ENCODE measurements at regions not wholly inside any gene's neighbourhood (a gene's known extent, or its start where the extent isn't known, plus 50 kb on each side); places are given as distances from the start of the nearest gene placed in this dataset.

DNA sequence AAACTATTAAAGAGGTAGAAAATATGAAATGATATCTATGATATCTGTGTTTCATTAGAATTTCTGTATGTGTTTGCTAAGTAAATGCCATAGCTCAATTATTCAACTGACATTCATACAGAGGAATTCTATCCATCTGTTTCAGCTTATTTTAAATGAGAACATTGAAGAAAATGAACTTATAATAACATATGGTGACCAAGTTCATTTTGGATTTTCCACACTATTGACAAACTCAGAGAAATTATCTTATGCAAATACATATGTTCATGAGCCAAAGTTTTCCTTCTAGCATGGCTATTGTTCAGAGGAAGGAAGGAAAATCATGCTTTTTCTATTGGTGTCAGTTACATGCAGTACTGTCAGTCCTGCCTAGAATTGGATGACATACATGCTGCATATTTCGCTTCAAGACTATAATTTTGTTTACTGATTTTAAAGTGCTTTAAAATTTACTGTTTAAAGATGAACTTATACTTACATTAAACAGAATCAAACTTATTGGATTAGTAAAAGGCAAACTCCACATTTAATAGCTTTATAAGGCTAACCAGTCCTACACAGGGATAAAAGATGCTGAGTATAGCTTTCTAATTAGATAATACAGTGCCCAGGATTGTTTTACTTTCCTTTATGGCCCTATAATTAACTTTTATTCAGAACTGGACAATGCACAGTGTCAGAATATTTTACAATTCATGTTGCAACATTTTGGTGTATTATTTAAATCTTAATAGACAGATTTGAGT, 646.2 kb downstream of the TRAM1L1 start:
- Histone ChIP-seq H3K36me3 (ENCODE audit: insufficient read depth, low read length) (no peaks in the 10 kb centered on the region), H3K27ac (ENCODE audit: low read depth, low read length) (no peak overlapping the region), H3K9me3 (ENCODE audit: low read length) (no peaks in the 10 kb centered on the region), H3K4me1 (ENCODE audit: insufficient read depth, low read length) (no peaks in the 10 kb centered on the region), H3K27me3 (ENCODE audit: insufficient read depth, low read length, poor library complexity, severe bottlenecking) (no peaks in the 10 kb centered on the region), H3K4me3 (ENCODE audit: low read length) (no peak overlapping the region)
- Mint-ChIP-seq H3K36me3 (no peaks in the 10 kb centered on the region), H3K4me3 (no peak overlapping the region), H3K27me3 (no peaks in the 10 kb centered on the region), H3K27ac (no peak overlapping the region), H3K9me3 (peaks cover 0 to 5% (median 2%) of the 10 kb centered on the region in 5 donors), H3K4me1 (no peaks in the 10 kb centered on the region)
- ChIA-PET POLR2A (no interaction called here), CTCF (no interaction called here)
- DNase-seq = no peak

DNA sequence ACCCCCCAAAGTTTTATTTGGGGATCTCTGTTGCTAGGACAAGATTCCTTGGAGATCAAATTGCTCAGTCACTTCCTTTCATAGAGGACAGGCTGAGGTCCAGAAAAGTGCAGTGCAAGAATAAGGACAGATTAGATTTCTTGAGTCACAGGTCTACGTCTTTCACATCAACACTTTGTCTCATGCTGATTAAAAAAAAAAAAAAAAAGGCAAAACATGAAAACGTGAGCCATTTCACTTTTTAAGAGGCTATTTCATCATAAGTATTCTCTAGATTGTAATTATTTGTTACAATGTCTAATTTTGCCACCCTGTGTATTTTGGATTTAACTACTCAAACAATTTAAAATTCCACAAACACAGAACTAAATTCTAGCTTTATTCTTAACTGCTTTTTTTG, 647.0 kb downstream of the TRAM1L1 start:
- Histone ChIP-seq H3K27me3 (ENCODE audit: insufficient read depth, low read length, poor library complexity, severe bottlenecking) (no peaks in the 10 kb centered on the region), H3K4me1 (ENCODE audit: insufficient read depth, low read length) (no peaks in the 10 kb centered on the region), H3K4me3 (ENCODE audit: low read length) (no peak overlapping the region), H3K9me3 (ENCODE audit: low read length) (no peaks in the 10 kb centered on the region), H3K36me3 (ENCODE audit: insufficient read depth, low read length) (no peaks in the 10 kb centered on the region), H3K27ac (ENCODE audit: low read depth, low read length) (no peak overlapping the region)
- Mint-ChIP-seq H3K4me3 (no peak overlapping the region), H3K9me3 (peaks cover 0 to 6% (median 2%) of the 10 kb centered on the region in 5 donors), H3K36me3 (no peaks in the 10 kb centered on the region), H3K27me3 (no peaks in the 10 kb centered on the region), H3K4me1 (no peaks in the 10 kb centered on the region), H3K27ac (no peak overlapping the region)
- no peak for DNase-seq
- CTCF ChIA-PET = no interaction called here
- POLR2A ChIA-PET = no interaction called here

GRCh38 chr4:116427666-116428065, 657.7 kb downstream of the TRAM1L1 start:
- no peak overlapping the region for H3K4me3 ChIP-seq (ENCODE audit: low read length)
- Mint-ChIP-seq H3K36me3 (no peaks in the 10 kb centered on the region), H3K9me3 (peaks cover 7 to 22% (median 18%) of the 10 kb centered on the region in 5 donors), H3K27me3 (peaks cover 0 to 2% of the 10 kb centered on the region in 2 donors), H3K27ac (no peak overlapping the region), H3K4me1 (no peaks in the 10 kb centered on the region), H3K4me3 (no peak overlapping the region)
- no peaks in the 10 kb centered on the region for H3K36me3 ChIP-seq (ENCODE audit: insufficient read depth, low read length)
- DNase-seq = no peak
- ChIA-PET POLR2A (no interaction called here), CTCF (no interaction called here)
- H3K27ac ChIP-seq (ENCODE audit: low read depth, low read length) = no peak overlapping the region
- no peaks in the 10 kb centered on the region for H3K27me3 ChIP-seq (ENCODE audit: insufficient read depth, low read length, poor library complexity, severe bottlenecking)
- no peaks in the 10 kb centered on the region for H3K4me1 ChIP-seq (ENCODE audit: insufficient read depth, low read length)
- no peaks in the 10 kb centered on the region for H3K9me3 ChIP-seq (ENCODE audit: low read length)

- ChIA-PET CTCF (no interaction called here), POLR2A (no interaction called here)
- H3K36me3 Mint-ChIP-seq = no peaks in the 10 kb centered on the region
Measured at GRCh38 chr4:116413222-116413621, 672.2 kb downstream of the TRAM1L1 start.

DNA sequence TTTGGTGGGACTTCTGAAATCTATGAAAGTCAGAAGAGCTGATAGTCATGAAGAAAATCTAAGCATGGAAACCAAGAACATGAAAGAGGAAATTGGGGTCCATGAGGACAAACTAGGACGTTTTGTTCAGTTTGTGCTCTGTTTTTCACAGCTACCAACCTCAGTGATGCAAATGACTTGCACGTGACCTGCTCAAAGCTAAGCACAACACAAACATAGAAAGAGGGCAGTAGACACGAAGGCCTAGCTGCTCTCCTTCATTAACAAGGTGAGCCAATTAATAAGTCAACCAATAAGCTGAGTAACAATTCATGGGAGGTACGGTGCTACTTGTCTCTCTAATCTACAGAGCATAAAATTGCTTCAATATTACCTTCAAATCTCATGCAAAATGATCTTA, 684.1 kb downstream of the TRAM1L1 start:
- Histone ChIP-seq H3K27ac (ENCODE audit: low read depth, low read length) (no peak overlapping the region), H3K4me1 (ENCODE audit: insufficient read depth, low read length) (no peaks in the 10 kb centered on the region), H3K4me3 (ENCODE audit: low read length) (no peak overlapping the region), H3K36me3 (ENCODE audit: insufficient read depth, low read length) (no peaks in the 10 kb centered on the region), H3K9me3 (ENCODE audit: low read length) (no peaks in the 10 kb centered on the region), H3K27me3 (ENCODE audit: insufficient read depth, low read length, poor library complexity, severe bottlenecking) (no peaks in the 10 kb centered on the region)
- CTCF ChIA-PET = no interaction called here
- H3K9me3 Mint-ChIP-seq = peaks cover 0 to 9% (median 2%) of the 10 kb centered on the region in 5 donors
- no peak overlapping the region for H3K27ac Mint-ChIP-seq
- no peaks in the 10 kb centered on the region for H3K36me3 Mint-ChIP-seq
- H3K4me1 Mint-ChIP-seq = no peaks in the 10 kb centered on the region
- H3K27me3 Mint-ChIP-seq = no peaks in the 10 kb centered on the region
- POLR2A ChIA-PET = no interaction called here
- H3K4me3 Mint-ChIP-seq = no peak overlapping the region
- no peak for DNase-seq

More at GRCh38 chr4:116413222-116413621, 672.2 kb downstream of the TRAM1L1 start:
- Mint-ChIP-seq H3K4me1 (no peaks in the 10 kb centered on the region), H3K27me3 (no peaks in the 10 kb centered on the region), H3K4me3 (no peak overlapping the region), H3K27ac (no peak overlapping the region), H3K9me3 (peaks cover 0 to 10% (median 3%) of the 10 kb centered on the region in 5 donors)
- Histone ChIP-seq H3K27ac (ENCODE audit: low read depth, low read length) (no peak overlapping the region), H3K4me1 (ENCODE audit: insufficient read depth, low read length) (no peaks in the 10 kb centered on the region), H3K27me3 (ENCODE audit: insufficient read depth, low read length, poor library complexity, severe bottlenecking) (no peaks in the 10 kb centered on the region), H3K9me3 (ENCODE audit: low read length) (no peaks in the 10 kb centered on the region), H3K36me3 (ENCODE audit: insufficient read depth, low read length) (no peaks in the 10 kb centered on the region), H3K4me3 (ENCODE audit: low read length) (no peak overlapping the region)
- DNase-seq = no peak

DNA sequence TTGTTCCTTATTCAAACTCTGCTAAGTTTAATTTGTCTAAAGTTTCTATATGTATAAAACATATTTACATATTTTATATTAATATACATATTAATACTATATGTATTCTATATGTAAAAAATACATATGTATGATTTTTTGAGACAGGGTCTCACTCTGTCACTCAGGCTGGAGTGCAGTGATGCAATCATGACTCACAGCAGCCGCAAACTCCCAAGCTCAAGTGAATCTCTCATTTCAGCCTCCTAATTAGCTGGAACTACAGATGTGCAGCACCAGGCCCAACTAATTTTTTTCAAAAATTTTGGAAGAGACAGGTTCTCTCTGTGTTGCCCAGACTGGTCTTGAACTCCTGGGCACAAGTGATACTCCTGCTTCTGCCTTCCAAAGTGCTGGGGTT, 684.9 kb downstream of the TRAM1L1 start:
- H3K36me3 ChIP-seq (ENCODE audit: insufficient read depth, low read length) = no peaks in the 10 kb centered on the region
- H3K9me3 ChIP-seq (ENCODE audit: low read length) = no peaks in the 10 kb centered on the region
- Mint-ChIP-seq H3K27me3 (no peaks in the 10 kb centered on the region), H3K36me3 (no peaks in the 10 kb centered on the region), H3K27ac (no peak overlapping the region), H3K4me3 (no peak overlapping the region), H3K4me1 (no peaks in the 10 kb centered on the region), H3K9me3 (peaks cover 0 to 9% (median 2%) of the 10 kb centered on the region in 5 donors)
- POLR2A ChIA-PET = no interaction called here
- CTCF ChIA-PET = no interaction called here
- no peak for DNase-seq
- no peak overlapping the region for H3K4me3 ChIP-seq (ENCODE audit: low read length)
- H3K27me3 ChIP-seq (ENCODE audit: insufficient read depth, low read length, poor library complexity, severe bottlenecking) = no peaks in the 10 kb centered on the region
- no peak overlapping the region for H3K27ac ChIP-seq (ENCODE audit: low read depth, low read length)
- no peaks in the 10 kb centered on the region for H3K4me1 ChIP-seq (ENCODE audit: insufficient read depth, low read length)

GRCh38 chr4:116397714-116398113, 687.7 kb downstream of the TRAM1L1 start:
- no peaks in the 10 kb centered on the region for H3K4me1 Mint-ChIP-seq

GRCh38 chr4:116397291-116397690, 688.1 kb downstream of the TRAM1L1 start:
- ChIA-PET CTCF (no interaction called here), POLR2A (no interaction called here)
- H3K9me3 ChIP-seq (ENCODE audit: low read length) = no peaks in the 10 kb centered on the region
- Mint-ChIP-seq H3K36me3 (no peaks in the 10 kb centered on the region), H3K4me1 (no peaks in the 10 kb centered on the region), H3K9me3 (peaks cover 0 to 3% (median 0%) of the 10 kb centered on the region in 5 donors), H3K27ac (peak overlapping the region in 1 of 8 donors; percentile 25), H3K27me3 (no peaks in the 10 kb centered on the region), H3K4me3 (no peak overlapping the region)
- H3K27ac ChIP-seq (ENCODE audit: low read depth, low read length) = no peak overlapping the region
- H3K4me3 ChIP-seq (ENCODE audit: low read length) = no peak overlapping the region
- H3K4me1 ChIP-seq (ENCODE audit: insufficient read depth, low read length) = no peaks in the 10 kb centered on the region
- no peaks in the 10 kb centered on the region for H3K36me3 ChIP-seq (ENCODE audit: insufficient read depth, low read length)
- no peak for DNase-seq
- no peaks in the 10 kb centered on the region for H3K27me3 ChIP-seq (ENCODE audit: insufficient read depth, low read length, poor library complexity, severe bottlenecking)

More at GRCh38 chr4:116397714-116398113, 687.7 kb downstream of the TRAM1L1 start:
- Mint-ChIP-seq H3K27me3 (no peaks in the 10 kb centered on the region), H3K4me3 (no peak overlapping the region), H3K36me3 (no peaks in the 10 kb centered on the region), H3K9me3 (peaks cover 0 to 3% (median 0%) of the 10 kb centered on the region in 5 donors), H3K27ac (no peak overlapping the region)
- Histone ChIP-seq H3K9me3 (ENCODE audit: low read length) (no peaks in the 10 kb centered on the region), H3K4me1 (ENCODE audit: insufficient read depth, low read length) (no peaks in the 10 kb centered on the region), H3K36me3 (ENCODE audit: insufficient read depth, low read length) (no peaks in the 10 kb centered on the region), H3K27ac (ENCODE audit: low read depth, low read length) (no peak overlapping the region), H3K4me3 (ENCODE audit: low read length) (no peak overlapping the region), H3K27me3 (ENCODE audit: insufficient read depth, low read length, poor library complexity, severe bottlenecking) (no peaks in the 10 kb centered on the region)
- CTCF ChIA-PET = no interaction called here
- POLR2A ChIA-PET = no interaction called here
- DNase-seq = no peak
